GM18858 (cell line): ENCODE measurements at regions not wholly inside any gene's neighbourhood (a gene's known extent, or its start where the extent isn't known, plus 50 kb on each side); places are given as distances from the start of the nearest gene placed in this dataset.
"Not testable (repeated sequence)": the region's sequence is repeated elsewhere in the genome, so short reads cannot be mapped to it uniquely, and the experiment has no call there.

Source experiments
- ATAC-seq: cut with Tn5 transposase; IDR thresholded peaks from one replicate; pipeline ENCODE4 v1.9.1; 2021; ENCODE audit not compliant: unreplicated experiment

GRCh38 chr13:44300895-44301638 is 72.6 kb upstream of the SERP2 start:
- ATAC-seq = peak; percentile 68

DNA sequence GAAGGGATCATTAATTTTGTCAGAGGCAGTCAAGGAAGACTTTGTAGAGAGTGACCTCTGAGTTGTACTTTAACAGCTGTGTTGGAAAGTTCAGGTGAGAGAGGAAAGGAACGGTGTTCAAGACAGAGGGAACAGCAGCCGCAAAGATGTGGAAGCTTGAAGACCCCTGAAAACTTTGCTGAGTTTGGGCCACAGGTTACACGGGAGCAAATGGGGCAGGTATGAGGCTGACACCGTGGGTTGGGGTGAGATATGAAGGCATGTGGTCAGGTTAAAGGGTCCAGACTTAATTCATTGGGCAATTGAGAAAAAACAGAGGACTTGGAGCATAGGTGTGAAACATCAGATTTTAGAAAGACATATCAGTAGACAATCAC is 72.0 kb upstream of the SERP2 start:
- ATAC-seq = no peak

DNA sequence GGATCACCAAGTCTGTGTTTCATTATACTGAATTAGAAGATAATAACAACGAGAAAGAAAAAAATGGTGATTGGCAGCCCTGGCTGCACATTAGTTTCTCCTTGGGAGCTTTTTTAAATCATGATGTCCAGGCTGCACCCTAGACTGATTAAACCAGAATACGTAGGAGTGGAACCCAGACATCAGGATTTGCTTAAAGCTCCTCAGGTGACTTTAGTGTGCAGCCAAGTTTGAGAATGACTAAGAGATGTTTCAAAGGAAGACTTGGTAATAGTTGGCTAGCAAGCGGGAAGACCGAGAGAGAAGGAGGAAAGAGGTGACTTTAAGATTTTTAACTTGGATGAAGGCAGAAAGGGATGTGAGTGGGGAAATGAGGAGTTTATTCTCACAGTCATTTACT is 71.4 kb upstream of the SERP2 start:
- no peak for ATAC-seq

DNA sequence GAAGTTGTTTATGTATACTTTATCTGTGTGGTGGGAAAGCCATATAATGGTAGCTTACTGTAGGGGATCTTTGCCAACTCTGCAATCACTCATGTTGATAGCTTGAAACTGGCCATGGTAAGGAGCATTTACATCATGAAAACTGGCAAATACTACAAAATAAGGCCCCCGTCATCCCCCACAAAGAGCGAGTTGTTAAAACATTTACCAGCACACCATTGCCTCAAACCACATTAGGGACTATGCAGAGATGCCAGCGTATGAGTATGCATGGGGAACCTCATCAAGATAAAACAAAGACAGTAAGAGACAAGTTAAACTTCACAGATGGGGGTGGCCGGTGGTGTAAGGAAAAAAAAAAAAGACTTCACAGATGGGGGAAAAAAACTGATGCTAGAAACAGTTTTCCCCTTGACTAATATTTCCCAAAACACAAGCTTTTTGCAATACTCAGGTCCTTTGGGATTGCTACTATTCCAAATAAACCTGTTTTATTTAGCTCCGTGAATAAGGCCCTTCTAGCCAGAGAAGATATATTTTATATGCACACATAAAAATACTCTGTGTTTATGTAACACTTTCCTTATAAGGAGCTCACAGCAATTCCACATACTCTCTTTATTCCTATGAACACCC is 70.6 kb upstream of the SERP2 start:
- ATAC-seq = no peak

GRCh38 chr13:44303681-44304432 is 69.8 kb upstream of the SERP2 start:
- no peak for ATAC-seq

GRCh38 chr13:44304433-44304725 is 69.2 kb upstream of the SERP2 start:
- no peak for ATAC-seq

DNA sequence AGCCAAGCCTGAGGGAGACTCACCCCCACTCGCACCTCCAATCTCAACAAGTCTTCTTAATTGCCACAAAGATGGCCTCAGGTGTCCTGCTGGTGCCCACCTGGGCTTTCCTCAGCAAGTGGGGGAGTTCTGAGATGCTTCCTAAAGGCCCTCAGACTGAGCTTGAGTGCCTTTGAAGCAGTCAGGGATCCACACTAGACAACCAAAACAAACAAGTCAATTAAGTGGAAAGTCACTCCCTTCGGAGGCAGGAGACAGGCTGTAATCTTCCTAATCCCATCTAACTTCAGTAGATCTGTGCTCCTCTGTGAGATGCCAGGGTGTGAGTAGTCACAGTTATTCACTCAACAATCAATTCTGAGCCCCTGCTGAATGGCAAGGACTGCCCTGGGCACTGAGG is 68.3 kb upstream of the SERP2 start:
- no peak for ATAC-seq

GRCh38 chr13:44305917-44306370 is 67.7 kb upstream of the SERP2 start:
- no peak for ATAC-seq

GRCh38 chr13:44306371-44307192 is 67.0 kb upstream of the SERP2 start:
- ATAC-seq = no peak

- ATAC-seq = no peak
Observed at GRCh38 chr13:44307255-44307654, 66.4 kb upstream of the SERP2 start.

GRCh38 chr13:44307844-44308243 is 65.8 kb upstream of the SERP2 start:
- ATAC-seq = no peak

GRCh38 chr13:44308352-44308751 is 65.3 kb upstream of the SERP2 start:
- ATAC-seq = no peak

DNA sequence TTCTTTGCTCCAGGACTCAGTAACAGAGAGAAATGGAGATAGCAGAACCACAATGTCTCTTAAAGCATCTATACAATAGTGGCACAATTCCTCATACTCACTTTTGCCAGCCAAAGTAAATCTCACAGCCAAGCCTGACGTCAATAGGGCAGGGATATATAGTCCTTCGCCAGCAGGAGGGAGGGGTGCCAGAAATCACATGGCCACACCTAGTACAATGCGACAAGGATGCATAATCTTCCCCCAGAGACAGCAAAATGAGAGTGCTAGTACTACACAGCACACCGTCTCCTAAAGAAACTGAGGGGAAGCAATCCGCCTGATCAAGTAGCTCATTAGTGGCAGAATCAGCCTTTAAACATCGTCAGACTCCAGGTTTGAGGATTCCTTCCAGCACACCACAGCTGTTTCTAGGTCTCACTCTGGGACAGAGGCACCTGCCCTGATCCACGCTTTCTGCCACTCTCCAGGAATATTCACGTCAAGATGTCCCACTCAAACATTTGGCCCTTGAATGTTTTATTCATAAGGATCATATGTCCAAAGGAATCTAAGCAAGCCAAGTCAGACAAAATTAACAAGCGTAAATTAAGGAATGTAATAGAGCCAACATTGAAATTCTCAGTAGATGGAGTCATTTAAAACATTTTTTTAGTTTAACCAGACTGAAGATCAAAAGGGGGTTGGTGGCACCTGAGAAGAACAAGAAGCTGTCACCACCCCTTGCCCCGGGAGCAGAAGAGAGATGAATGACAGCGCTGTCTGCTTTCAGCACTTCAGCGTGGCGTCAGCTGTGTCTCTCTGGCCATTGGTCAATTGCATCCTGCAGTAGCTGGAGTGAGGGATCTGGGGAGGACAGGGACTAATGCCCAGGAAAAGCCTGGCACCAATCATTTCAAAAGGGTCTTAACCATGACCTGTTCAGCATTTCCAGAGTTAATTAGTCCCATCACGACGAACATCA is 63.5 kb upstream of the SERP2 start:
- no peak for ATAC-seq

GRCh38 chr13:44311011-44311780 is 62.4 kb upstream of the SERP2 start:
- ATAC-seq = no peak

- no peak for ATAC-seq
Observed at GRCh38 chr13:44312131-44312530, 61.5 kb upstream of the SERP2 start.

GRCh38 chr13:44312834-44313551 is 60.6 kb upstream of the SERP2 start:
- ATAC-seq = no peak

GRCh38 chr13:44313674-44314073 is 60.0 kb upstream of the SERP2 start:
- ATAC-seq = no peak

GRCh38 chr13:44314160-44314559 is 59.5 kb upstream of the SERP2 start:
- ATAC-seq = not testable (repeated sequence)

GRCh38 chr13:44317752-44318151 is 55.9 kb upstream of the SERP2 start:
- no peak for ATAC-seq
